ENCODE measurements at regions not wholly inside any gene's neighbourhood (a gene's known extent, or its start where the extent isn't known, plus 50 kb on each side); places are given as distances from the start of the nearest gene placed in this dataset.

DNA sequence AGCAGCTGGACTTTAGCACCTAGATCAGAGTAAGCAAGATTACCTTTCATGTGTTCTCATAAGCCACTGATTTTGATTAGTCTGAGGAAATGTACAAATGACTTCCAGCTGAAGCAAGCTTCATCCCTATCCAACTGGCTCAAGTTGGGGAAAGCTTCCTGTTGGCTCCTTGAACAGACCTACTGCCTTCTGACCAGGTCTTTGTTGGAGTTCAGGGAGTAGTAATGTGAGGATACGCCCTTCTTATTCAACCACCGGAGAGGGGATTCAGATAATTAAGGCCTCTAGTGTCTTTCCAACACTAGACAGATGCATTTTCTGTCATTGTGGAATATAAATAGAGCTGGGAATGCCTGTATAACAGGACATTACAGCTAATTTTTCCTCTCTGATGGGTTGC is 268.9 kb downstream of the TGFB2 start:
- no peak for DNase-seq
- intact Hi-C loops (cut with DNase I), result no loop called here
- no peak for ATAC-seq (ENCODE audit: poor library complexity)

DNA sequence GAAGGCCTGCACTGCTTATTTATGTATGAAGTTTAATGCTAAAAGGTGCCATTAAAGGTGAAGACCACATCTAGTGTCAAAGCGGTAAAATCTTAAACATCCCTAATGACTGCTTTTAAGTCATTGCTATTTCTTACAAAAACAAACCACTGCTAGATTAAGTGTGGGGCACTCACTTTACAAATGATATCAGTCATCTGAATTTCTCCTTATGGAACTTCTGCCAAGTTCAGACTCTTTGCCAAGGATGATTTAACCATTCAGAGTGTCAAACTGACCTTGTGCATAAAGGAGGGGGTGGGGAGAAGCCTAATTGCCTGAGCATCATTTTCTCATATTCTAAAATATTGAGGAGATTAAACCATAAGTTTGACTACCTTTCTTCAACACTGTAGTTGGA is 271.5 kb downstream of the TGFB2 start:
- ATAC-seq (ENCODE audit: poor library complexity) (no peak), DNase-seq (no peak)
- intact Hi-C loops (cut with DNase I), result no loop called here

DNA sequence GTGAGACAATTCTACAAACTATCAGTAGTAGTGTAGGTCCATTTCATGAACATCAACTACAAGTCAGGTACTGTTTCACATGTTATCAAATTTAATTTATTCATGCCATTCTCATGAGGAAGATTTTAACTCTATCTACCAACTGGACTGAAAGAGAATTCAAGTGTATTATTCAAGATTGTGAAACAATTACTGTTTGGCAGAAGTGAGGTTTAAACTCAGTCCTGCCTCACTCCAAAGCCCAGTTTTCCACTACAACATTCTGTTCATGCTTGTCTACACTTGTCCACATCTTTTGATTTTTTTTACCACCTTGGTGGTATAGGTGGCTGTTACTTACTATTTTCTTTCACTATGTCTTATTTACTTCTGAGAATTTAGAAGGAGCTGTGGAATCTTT is 272.9 kb downstream of the TGFB2 start:
- ATAC-seq (ENCODE audit: poor library complexity) (no peak), DNase-seq (no peak)
- intact Hi-C loops (cut with DNase I), result no loop called here

DNA sequence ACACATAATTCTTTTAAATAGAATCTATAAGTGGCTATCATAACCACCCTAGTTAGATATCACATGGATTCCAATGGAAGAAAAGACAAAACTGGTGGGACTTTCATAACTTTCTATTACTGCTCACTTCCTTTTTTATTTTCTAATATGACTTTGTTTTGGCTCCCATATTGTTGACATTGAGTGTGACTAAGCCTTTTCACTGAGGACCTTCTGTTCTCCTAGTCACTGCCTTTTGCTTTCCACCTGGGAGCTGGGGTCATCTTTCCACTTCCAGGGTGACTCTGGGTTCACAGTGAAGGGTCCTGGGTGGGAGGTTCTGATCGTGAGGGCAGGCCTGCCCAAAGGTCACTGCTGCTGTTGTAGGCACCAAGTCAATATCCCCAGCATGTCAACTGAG is 275.8 kb downstream of the TGFB2 start:
- no peak for DNase-seq
- no peak for ATAC-seq (ENCODE audit: poor library complexity)
- intact Hi-C loops (cut with DNase I), result no loop called here

DNA sequence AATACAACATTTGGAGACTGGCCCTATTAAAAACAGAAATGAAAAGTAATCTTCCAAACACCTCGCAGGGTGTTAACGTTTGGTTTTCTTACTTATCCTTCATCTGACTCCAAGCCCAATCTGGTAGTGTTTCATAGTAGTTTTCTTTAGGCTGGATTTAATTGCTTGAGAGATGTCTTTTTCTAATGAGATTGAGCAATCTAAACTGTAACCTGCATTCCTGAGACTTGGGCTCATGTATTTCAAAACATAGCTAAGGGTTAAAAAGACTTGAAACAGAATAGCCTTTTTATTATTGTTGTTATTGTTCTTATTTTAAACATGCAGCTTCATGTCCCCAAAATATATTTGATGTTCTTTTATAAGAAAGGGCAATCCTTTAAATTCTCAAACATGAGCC is 278.9 kb downstream of the TGFB2 start:
- DNase-seq (no peak), ATAC-seq (ENCODE audit: poor library complexity) (no peak)
- intact Hi-C loops (cut with DNase I), result no loop called here

DNA sequence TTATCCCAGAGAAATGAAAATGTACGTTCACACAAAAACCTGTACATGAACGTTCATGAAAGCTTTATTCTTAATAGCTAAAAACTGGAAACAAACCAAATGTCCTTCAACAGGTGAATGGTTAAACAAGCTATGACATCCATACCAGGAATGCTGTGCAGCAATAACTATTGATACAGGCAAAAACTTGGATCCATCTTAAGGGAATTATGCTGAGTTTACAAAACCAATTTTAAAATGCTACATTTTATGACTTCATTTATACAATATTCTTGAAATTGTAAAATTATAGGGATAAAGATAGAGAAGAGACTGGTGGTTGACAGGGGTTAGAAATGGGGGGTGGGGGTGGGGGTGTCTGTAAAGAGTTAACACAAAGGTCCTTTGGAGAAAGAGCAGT is 280.3 kb downstream of the TGFB2 start:
- no peak for ATAC-seq (ENCODE audit: poor library complexity)
- intact Hi-C loops (cut with DNase I), result no loop called here

DNA sequence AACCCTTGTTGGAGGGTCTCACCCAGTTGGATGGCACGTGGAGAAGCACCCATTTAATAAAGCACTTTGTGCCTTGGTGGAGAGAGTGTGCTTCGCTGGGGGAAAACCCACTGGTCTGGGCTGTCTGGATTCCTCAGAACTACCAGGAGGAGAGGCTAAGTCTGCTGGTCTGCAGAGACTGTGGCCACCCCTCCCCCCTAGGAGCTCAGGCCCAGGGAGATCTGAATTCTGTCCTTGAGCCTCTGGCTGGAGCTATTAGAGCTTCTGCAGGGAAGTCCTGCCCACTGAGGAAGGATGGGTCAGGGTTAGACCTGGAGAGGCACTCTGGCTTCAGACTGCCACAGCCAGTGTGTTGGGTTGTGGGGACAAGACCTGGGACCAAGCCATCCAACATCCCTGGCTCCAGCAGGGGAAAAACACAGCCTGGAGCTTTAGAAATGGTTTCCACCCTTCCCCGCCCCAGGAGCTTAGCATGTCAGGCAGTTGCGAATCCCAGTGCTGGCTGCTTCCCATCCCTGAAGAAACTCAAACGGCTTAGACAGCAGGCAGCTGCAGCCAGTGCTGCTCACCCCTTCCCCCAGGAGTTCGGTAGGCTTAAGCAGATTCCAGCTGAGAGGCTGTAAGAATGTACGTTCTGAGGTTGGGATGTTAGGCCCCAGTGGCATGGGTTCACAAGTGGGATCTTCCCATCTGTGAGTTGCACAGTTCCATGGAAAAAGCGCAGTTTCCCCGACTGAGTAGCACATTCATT is 288.3 kb downstream of the TGFB2 start:
- intact Hi-C loops (cut with DNase I), result no loop called here
- ATAC-seq (ENCODE audit: poor library complexity), result peak; percentile 75
- peak; percentile 59 for DNase-seq

More for the DNA sequence above, 280.3 kb downstream of the TGFB2 start:
- no peak for DNase-seq

DNA sequence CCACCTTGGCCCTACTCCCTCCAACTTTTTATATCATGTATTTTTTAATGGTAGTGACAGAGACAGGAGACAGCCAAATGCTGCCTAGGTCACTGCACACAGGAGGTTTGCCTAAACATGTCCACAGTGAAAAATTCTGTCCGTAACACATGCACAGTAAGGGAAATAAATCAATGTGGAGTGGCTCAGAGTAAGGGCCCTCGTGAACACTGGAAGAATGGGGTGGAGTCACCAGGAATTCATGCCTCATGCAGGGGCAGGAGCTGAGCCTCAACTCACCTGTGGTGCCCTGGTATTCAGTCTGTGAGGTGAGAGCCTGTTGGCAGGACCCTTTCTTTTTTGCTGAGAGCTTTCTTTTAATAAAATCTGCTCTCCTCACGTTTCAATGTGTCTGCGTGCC is 289.1 kb downstream of the TGFB2 start:
- intact Hi-C loops (cut with DNase I), result no loop called here
- ATAC-seq (ENCODE audit: poor library complexity), result no peak
- no peak for DNase-seq

DNA sequence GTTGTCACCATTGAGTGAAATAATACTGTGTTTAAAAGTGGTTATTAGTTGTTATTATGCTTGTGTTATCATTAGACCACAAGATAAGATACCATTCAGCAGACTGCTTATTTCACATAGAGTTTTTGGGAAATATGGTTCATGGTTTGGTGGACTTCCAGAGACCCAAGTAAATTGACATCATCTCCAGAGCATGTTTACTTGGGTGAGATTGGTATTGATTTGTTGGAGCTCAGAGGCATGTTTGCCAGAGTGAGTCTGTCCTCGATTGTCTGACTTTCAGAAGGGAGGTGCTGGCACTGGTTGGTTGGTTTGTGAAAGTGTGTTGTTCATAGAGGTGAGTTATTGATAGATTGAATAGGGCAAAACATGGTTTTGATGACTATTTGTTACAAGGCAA is 291.4 kb downstream of the TGFB2 start:
- intact Hi-C loops (cut with DNase I), result no loop called here
- DNase-seq, result no peak
- no peak for ATAC-seq (ENCODE audit: poor library complexity)

DNA sequence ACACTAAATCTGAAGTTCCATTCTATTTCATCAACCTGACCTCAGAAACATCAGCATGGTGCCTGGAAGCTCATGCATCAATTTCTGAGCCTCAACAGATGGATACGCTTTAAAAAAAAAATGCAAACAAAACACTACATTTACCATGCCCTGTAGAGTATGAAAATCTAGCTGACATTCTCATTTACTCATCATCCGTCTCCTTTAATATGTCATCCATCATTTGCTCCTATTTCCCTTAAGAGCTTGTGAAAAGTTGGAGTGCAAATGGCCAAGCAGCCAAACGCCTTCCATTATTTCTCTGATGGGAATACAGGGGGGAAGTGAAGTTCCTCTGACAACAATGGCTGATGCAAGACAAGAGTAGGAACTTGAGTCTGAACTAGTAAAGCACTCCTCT is 295.0 kb downstream of the TGFB2 start:
- DNase-seq (no peak), ATAC-seq (ENCODE audit: poor library complexity) (no peak)
- intact Hi-C loops (cut with DNase I), result no loop called here

DNA sequence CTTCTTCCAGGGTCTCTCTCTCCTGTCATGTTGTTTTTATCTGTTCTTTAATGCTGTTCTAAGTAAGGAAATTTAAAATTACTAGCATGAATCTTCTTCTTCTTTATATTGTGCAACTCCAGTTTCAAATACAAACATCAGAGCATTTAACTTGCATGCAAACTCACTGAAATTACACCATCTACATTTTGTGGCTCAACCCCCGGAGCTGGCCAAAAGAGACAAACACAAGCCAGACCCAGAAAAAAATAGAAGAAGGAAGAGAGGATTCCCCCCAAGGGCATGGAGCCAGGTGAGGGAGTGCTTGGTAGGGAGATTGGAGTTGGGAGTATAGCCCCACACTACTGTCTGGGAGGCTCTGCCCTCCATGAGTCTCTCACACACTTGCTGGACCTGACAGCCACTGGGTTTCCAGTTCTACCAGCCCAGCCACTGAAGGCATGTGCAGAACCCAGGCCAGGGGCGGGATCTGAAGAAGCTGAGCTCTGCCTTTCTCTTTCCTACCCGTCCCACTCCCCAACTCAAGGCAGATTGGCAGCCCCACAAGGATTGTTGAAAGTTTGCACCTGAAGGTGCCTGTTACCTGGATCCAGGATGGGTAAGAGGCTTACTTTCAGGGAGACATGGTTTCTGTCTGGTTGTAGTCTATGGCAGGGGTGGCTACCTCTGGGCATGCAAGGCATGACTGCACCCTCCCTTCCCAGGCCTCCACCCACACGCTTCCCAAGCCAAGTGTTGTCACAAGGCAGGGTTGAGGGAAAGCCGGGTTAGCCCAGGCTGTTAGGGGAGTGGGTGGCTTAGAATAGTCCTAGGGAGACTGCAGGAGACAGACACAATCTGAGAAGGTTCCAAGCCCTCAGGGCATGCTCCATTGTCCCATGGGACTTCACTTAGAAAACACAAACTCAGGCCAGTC is 297.2 kb downstream of the TGFB2 start:
- no peak for ATAC-seq (ENCODE audit: poor library complexity)
- no peak for DNase-seq
- intact Hi-C loops (cut with DNase I), result no loop called here

DNA sequence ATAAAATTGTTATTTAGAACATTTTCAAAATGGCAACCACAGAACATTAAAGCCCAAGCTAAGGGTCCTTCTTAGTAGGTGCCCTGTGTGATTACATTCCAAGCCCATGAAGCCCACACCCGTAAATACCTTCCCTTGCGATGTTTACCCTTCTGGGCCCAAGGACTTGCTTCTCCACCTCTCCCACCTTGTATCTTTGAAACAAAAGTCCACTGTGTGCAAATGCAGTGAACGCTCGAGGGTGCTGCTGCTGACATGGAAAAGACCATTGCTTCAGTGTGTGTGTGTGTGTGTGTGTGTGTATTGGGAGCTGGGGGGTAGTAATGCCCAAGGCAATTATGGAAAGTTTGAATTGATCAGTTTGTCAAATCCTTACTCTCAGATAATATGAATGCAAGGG is 298.1 kb downstream of the TGFB2 start:
- no peak for DNase-seq
- no peak for ATAC-seq (ENCODE audit: poor library complexity)
- intact Hi-C loops (cut with DNase I), result no loop called here

DNA sequence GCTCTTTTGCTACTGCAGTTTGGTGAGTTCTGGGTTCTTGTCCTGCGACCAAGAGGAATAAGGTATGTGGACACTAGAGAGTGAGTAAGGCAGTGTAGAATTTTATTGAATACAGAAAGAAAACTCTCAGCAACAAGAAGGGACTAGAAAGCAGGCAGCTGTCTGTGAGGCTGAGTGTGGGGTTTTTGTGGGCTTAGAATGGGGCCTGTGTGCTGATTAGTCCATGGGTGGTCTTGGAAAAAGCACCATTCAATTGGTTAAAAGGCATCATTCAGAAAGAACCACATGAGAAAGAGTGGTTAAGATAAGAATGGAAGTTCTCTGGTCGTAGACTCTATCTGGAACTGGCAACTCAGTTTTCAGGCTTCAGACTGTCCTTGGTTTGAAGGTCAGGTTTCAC is 298.8 kb downstream of the TGFB2 start:
- no peak for DNase-seq
- no peak for ATAC-seq (ENCODE audit: poor library complexity)
- intact Hi-C loops (cut with DNase I), result no loop called here

DNA sequence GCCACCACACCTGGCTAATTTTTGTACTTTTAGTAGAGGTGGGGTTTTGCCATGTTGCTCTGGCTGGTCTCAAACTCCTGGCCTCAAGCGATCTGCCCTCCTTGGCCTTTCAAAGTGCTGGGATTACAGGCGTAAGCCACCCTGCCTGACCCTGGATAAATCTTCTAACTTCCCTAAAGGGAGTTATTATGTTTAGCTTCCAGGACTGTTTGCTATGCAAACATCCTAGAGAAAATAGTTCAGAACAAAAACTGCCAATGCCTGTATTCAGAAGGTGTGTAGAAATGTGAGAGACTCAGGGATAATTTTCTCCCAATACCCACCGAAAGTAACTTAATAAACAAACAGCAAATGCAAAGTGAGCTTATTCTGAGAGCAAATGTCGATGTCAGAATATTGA is 301.2 kb downstream of the TGFB2 start:
- no peak for ATAC-seq (ENCODE audit: poor library complexity)
- intact Hi-C loops (cut with DNase I), result no loop called here
- DNase-seq, result no peak

DNA sequence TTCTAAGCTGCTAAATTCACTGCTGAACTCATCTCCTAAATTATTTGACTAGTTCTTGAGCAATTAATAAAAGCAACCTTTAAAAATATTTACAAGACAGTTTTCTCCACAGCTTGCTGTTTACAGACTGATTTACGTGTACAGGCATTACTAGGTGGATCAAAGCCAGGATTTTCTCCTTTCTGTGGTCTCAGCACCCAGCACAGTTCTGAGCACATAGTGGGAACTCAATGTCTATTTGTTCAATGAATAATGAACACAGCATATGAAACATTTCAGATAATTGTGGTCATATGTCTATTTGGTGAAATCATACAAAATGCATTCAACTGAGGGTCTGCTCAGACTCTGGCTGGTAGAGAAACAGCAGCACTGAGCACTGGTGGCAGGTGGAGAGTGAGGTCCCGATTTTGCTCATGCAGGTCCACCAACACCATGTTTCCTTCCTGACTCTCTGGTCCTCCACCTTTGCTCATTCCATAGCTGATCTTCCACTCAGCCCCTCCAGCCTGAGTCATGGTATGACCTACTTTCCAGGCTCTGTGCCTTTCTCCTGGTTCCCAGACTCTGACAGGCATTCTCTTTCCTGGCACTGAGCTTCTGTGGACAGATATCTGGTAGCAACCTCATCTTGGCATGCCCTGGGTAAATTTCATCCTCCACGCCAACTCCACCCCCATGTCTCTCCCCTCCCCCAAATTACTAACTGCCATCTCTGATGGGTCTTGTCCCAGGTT is 311.3 kb downstream of the TGFB2 start:
- DNase-seq (no peak), ATAC-seq (ENCODE audit: poor library complexity) (no peak)
- intact Hi-C loops (cut with DNase I), result no loop called here

DNA sequence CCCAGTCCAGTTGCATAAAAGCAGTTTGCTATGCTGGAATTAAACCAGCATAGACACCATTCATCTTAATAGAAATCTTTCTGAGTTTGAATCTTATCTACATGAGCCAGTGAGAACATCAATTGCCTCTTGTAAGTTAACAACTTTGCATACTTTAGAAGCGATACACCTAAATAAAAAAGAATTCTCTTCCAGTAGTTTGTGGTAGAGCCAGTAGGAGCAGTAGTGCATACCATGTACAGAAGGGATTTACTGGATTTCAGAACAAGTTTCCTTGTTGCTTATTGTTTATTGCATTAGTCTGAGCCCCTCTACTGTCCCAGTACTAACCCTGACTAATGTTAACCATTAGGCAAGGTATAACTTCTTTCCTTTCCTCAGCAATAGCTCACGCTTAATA is 313.1 kb downstream of the TGFB2 start:
- no peak for DNase-seq
- no peak for ATAC-seq (ENCODE audit: poor library complexity)
- intact Hi-C loops (cut with DNase I), result no loop called here

DNA sequence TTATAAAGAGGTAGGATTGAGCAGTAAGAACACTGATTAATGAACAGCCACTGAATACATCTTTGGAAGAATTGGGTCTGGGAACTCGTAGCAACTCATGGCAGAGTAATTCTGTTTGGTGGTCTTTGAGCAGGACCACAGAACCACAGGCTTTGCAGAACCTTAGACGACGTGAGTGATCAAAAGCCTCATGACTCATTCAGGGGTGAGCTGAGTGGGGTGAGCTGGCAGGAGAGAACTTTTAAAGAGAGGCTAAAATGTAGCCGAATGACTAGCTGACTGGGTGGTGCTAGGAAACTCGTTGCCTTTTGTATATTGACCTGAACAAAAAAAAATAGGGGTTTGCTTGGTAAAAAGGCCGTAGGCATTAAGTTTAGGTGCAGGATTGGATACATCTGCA is 313.8 kb downstream of the TGFB2 start:
- ATAC-seq (ENCODE audit: poor library complexity) (no peak), DNase-seq (no peak)
- intact Hi-C loops (cut with DNase I), result no loop called here

DNA sequence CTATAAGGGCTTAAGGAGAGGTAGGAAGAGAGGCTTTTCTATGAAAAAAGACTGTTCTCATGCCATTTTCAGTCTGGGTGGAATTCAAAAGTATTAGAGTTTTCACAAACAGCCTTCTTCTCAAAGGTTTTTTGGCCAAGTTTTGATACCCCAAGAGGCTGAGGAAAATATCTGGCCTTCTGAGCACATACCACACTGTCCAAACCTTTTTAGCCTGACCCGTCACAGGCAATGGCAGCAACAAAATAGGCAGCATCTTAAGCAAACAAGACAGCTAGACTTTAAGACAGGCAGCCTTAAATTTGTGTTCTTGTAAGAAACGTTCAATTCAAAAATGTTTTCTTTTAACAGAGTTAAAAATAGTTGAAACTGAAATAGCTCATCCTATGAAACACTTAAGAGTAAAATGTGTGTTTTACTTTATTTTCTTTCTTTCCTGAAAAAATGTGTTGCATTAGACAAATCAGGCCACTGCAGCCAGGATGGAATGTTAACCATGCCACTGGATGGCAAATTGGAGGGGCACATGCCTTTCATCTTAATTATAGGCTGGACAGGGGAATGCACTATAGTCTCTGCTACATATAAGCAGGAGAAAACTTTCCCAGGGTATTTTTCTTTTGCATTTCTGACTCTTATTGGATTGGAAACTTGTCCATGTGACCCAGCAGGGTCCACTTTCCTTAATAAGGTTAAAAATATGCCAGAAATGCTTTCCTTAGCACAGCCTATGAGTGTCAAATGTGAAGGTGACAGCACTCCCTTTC is 315.0 kb downstream of the TGFB2 start:
- peak; percentile 31 for ATAC-seq (ENCODE audit: poor library complexity)
- intact Hi-C loops (cut with DNase I), result no loop called here
- no peak for DNase-seq

DNA sequence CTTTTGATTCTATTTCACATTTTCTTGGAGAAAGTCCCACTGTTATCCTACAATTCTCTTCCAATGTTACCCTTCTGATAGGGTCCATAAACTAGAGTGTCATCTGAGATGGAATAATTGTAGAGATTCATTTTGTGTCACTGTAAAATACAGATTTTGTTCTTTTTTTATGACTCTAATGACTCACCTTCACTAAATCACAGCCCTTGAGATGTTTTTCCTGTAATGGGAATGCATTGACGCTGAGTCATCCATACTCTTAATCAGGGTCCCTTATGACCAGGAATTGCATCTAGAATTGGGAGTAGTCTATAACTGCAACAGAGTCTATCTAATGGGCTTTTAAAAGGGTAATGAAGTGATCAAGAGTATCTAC is 315.5 kb downstream of the TGFB2 start:
- intact Hi-C loops (cut with DNase I), result no loop called here
- DNase-seq (no peak), ATAC-seq (ENCODE audit: poor library complexity) (no peak)
